NB4 (cell line): ENCODE measurements at regions not wholly inside any gene's neighbourhood (a gene's known extent, or its start where the extent isn't known, plus 50 kb on each side); places are given as distances from the start of the nearest gene placed in this dataset.

Experiments
- MYC ChIP-seq: IDR thresholded peaks from 2 replicates; pipeline ENCODE4 v1.6.1; 2011; ENCODE audit warnings: low read depth, low read length
- POLR2A ChIP-seq: IDR thresholded peaks from 2 replicates; pipeline ENCODE4 v1.6.1; 2011; ENCODE audit warnings: mild to moderate bottlenecking; ENCODE audit not compliant: insufficient read length; ENCODE audit errors: extremely low read depth
- TF ChIP-seq, protein P1 (sequence below): IDR thresholded peaks from one replicate; pipeline ENCODE4 v1.5.1; 2012; ENCODE audit warnings: low read depth, low read length
- TF ChIP-seq, protein P2 (sequence below): IDR thresholded peaks from 2 replicates; pipeline ENCODE4 v1.6.1; 2011; ENCODE audit warnings: low read depth, low read length

DNA sequence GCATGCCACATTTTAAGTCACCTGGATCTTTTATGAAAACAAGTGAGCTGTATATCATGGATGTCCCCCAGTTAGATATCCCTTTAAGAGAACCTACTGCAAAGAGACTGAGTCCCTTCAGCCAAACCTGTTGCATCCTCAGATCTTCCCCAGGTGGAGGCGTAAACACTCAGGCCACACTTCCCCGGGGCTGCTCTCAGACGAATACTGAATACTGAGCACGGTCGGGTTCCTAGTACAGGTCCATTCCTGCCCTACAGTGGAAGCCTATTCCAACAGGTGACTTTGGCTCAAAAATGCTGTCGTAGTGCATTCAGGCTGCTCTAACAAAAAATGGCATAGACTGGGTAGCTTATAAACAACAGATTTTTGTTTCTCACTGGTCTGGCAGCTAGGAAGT is 320.2 kb upstream of the CLNK start:
- TF ChIP-seq, protein P1, sequence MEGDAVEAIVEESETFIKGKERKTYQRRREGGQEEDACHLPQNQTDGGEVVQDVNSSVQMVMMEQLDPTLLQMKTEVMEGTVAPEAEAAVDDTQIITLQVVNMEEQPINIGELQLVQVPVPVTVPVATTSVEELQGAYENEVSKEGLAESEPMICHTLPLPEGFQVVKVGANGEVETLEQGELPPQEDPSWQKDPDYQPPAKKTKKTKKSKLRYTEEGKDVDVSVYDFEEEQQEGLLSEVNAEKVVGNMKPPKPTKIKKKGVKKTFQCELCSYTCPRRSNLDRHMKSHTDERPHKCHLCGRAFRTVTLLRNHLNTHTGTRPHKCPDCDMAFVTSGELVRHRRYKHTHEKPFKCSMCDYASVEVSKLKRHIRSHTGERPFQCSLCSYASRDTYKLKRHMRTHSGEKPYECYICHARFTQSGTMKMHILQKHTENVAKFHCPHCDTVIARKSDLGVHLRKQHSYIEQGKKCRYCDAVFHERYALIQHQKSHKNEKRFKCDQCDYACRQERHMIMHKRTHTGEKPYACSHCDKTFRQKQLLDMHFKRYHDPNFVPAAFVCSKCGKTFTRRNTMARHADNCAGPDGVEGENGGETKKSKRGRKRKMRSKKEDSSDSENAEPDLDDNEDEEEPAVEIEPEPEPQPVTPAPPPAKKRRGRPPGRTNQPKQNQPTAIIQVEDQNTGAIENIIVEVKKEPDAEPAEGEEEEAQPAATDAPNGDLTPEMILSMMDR, result no peak
- TF ChIP-seq POLR2A, result no peak
- no peak for TF ChIP-seq MYC
- TF ChIP-seq, protein P2, sequence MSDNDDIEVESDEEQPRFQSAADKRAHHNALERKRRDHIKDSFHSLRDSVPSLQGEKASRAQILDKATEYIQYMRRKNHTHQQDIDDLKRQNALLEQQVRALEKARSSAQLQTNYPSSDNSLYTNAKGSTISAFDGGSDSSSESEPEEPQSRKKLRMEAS, result no peak
